Caco-2 (cell line): ENCODE measurements at regions not wholly inside any gene's neighbourhood (a gene's known extent, or its start where the extent isn't known, plus 50 kb on each side); places are given as distances from the start of the nearest gene placed in this dataset.

Source experiments
- BruUV-seq: library from RNA; stranded (reverse); fragments of 400-500 nt; replicated peaks from 2 replicates; lab custom pipeline; 2021; lab: Mats Ljungman, UMichigan
- CTCF ChIA-PET: fragments of 300-600 bp; sonication (Branson Sonifier 250); formaldehyde crosslinking; loops from one replicate; lab custom pipeline; 2022; ENCODE audit warnings: antibody characterized with exemption; lab: Charles Lee
- POLR2A ChIA-PET: fragments of 300-600 bp; sonication (Branson Sonifier 250); formaldehyde crosslinking; loops from one replicate; lab custom pipeline; 2022; ENCODE audit warnings: antibody characterized with exemption; lab: Charles Lee
- DNase-seq, 2 experiments: peaks; one replicate each; pipeline versions ENCODE4 v3.0.0 to v3.0.0-alpha.2; 2020 to 2022
- H3K27me3 ChIP-seq: replicated peaks from 2 replicates; pipeline ENCODE4 v1.6.0; 2011; ENCODE audit warnings: low read length; ENCODE audit not compliant: control insufficient read depth, insufficient read depth
- H3K36me3 ChIP-seq: 2 replicates; pipeline ENCODE4 v1.5.1; 2011; ENCODE audit warnings: low read length; ENCODE audit not compliant: control insufficient read depth, insufficient read depth
- H3K4me1 ChIP-seq: fragments of 250-450 bp; sonication (Bioruptor Pico); 2 replicates; pipeline ENCODE4 v1.5.1; 2020; ENCODE audit warnings: mild to moderate bottlenecking
- H3K4me3 ChIP-seq: 2 replicates; pipeline ENCODE4 v1.5.1; 2011; ENCODE audit warnings: low read depth, mild to moderate bottlenecking, control low read depth, low read length
- H3K9me3 ChIP-seq: fragments of 250-450 bp; sonication (Bioruptor Pico); 2 replicates; pipeline ENCODE4 v1.5.1; 2020; ENCODE audit warnings: mild to moderate bottlenecking, moderate library complexity
- H3K27ac Mint-ChIP-seq: one replicate; pipeline ENCODE4 v1.8.0; 2022; ENCODE audit warnings: mixed read lengths; ENCODE audit not compliant: unreplicated experiment
- H3K27me3 Mint-ChIP-seq: one replicate; pipeline ENCODE4 v1.8.0; 2022; ENCODE audit warnings: mixed read lengths; ENCODE audit not compliant: insufficient read depth, unreplicated experiment
- H3K36me3 Mint-ChIP-seq: one replicate; pipeline ENCODE4 v1.8.0; 2022; ENCODE audit warnings: mild to moderate bottlenecking, mixed read lengths; ENCODE audit not compliant: insufficient read depth, unreplicated experiment
- H3K4me1 Mint-ChIP-seq: one replicate; pipeline ENCODE4 v1.8.0; 2022; ENCODE audit warnings: low read depth, mixed read lengths; ENCODE audit not compliant: unreplicated experiment
- H3K4me3 Mint-ChIP-seq: one replicate; pipeline ENCODE4 v1.8.0; 2022; ENCODE audit warnings: mild to moderate bottlenecking, moderate library complexity, mixed read lengths; ENCODE audit not compliant: unreplicated experiment
- H3K9me3 Mint-ChIP-seq: one replicate; pipeline ENCODE4 v1.8.0; 2022; ENCODE audit warnings: mixed read lengths; ENCODE audit not compliant: unreplicated experiment
- CTCF ChIP-seq, 2 experiments: fragments of 200-600 bp in 1 of 2; IDR thresholded peaks; 1 replicate in 1 of 2; 2 replicates in 1 of 2; pipeline versions ENCODE4 v1.5.1 to v1.8.0; 2011 to 2022; ENCODE audit warnings: antibody characterized with exemption in 1 of 2, control low read depth in 1 of 2, inconsistent platforms in 1 of 2, low read depth in 1 of 2, low read length in 1 of 2, mild to moderate bottlenecking in 1 of 2, moderate library complexity in 1 of 2; ENCODE audit not compliant: insufficient read depth in 1 of 2, severe bottlenecking in 1 of 2, unreplicated experiment in 1 of 2
- intact Hi-C: fragments of 100-400 bp; cut with micrococcal nuclease; formaldehyde crosslinking; loops from one replicate; pipeline ENCODE4 v1.10.0; 2022; ENCODE audit not compliant: unreplicated experiment

- CTCF ChIA-PET, result no interaction called here
- no peaks in the 10 kb centered on the region for H3K36me3 Mint-ChIP-seq
- H3K27me3 Mint-ChIP-seq, result no peaks in the 10 kb centered on the region
- intact Hi-C loops, result no loop called here
- no peaks in the 10 kb centered on the region for H3K9me3 Mint-ChIP-seq
- no peak overlapping the region for H3K4me3 Mint-ChIP-seq
- H3K4me3 ChIP-seq, result no peak overlapping the region
- no peak for DNase-seq
- no peaks in the 10 kb centered on the region for H3K9me3 ChIP-seq
- TF ChIP-seq CTCF (IDR thresholded peaks at IDR 0.05; ENCODE audit: insufficient read depth in 1 of 2, low read depth in 1 of 2, low read length in 1 of 2, severe bottlenecking in 1 of 2, unreplicated experiment in 1 of 2), result no peak
- no peaks in the 10 kb centered on the region for H3K27me3 ChIP-seq
- POLR2A ChIA-PET, result no interaction called here
- H3K4me1 ChIP-seq, result no peaks in the 10 kb centered on the region
- no peaks in the 10 kb centered on the region for H3K36me3 ChIP-seq
- BruUV-seq, result no TSS peak
- peaks cover 6% of the 10 kb centered on the region for H3K4me1 Mint-ChIP-seq
- H3K27ac Mint-ChIP-seq, result no peak overlapping the region
Measured at GRCh38 chr12:60259225-60259624, 663.4 kb downstream of the SLC16A7 start.

- no TSS peak for BruUV-seq
Measured at GRCh38 chr12:60262378-60262777, 666.5 kb downstream of the SLC16A7 start.

DNA sequence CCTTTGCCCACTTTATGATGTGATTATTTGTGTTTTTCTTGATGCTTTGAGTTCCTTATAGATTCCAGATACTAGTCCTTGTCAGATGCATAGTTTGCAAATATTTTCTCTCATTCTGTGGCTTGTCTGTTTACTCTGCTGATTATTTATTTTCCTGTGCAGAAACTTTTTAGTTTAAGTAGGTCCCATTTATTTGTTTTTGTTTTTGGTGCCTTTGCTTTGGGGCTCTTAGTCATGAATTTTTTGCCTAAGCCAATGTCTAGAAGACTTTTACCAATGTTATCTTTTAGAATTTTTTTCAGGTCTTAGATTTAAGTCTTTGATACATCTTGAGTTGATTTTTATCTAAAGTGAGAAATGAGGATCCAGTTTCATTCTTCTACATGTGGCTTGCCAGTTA, 667.3 kb downstream of the SLC16A7 start:
- no peaks in the 10 kb centered on the region for H3K9me3 ChIP-seq
- no peaks in the 10 kb centered on the region for H3K9me3 Mint-ChIP-seq
- no peaks in the 10 kb centered on the region for H3K27me3 ChIP-seq
- H3K4me1 ChIP-seq, result peaks cover 17% of the 10 kb centered on the region; the same call in 1 of the 2 replicates
- H3K27me3 Mint-ChIP-seq, result no peaks in the 10 kb centered on the region
- H3K4me1 Mint-ChIP-seq, result no peaks in the 10 kb centered on the region
- intact Hi-C loops, result no loop called here
- H3K4me3 Mint-ChIP-seq, result no peak overlapping the region
- ChIA-PET POLR2A (no interaction called here), CTCF (no interaction called here)
- H3K36me3 Mint-ChIP-seq, result no peaks in the 10 kb centered on the region
- DNase-seq, result no peak
- TF ChIP-seq CTCF (IDR thresholded peaks at IDR 0.05; ENCODE audit: insufficient read depth in 1 of 2, low read depth in 1 of 2, low read length in 1 of 2, severe bottlenecking in 1 of 2, unreplicated experiment in 1 of 2), result no peak
- BruUV-seq, result no TSS peak
- no peak overlapping the region for H3K27ac Mint-ChIP-seq
- no peak overlapping the region for H3K4me3 ChIP-seq
- no peaks in the 10 kb centered on the region for H3K36me3 ChIP-seq

More at GRCh38 chr12:60262378-60262777, 666.5 kb downstream of the SLC16A7 start:
- H3K4me1 ChIP-seq, result peaks cover 12% of the 10 kb centered on the region; the same call in 1 of the 2 replicates
- no peaks in the 10 kb centered on the region for H3K9me3 ChIP-seq
- Mint-ChIP-seq H3K4me3 (no peak overlapping the region), H3K27me3 (no peaks in the 10 kb centered on the region), H3K4me1 (peaks cover 1% of the 10 kb centered on the region), H3K9me3 (no peaks in the 10 kb centered on the region), H3K36me3 (no peaks in the 10 kb centered on the region), H3K27ac (no peak overlapping the region)
- TF ChIP-seq CTCF (IDR thresholded peaks at IDR 0.05; ENCODE audit: insufficient read depth in 1 of 2, low read depth in 1 of 2, low read length in 1 of 2, severe bottlenecking in 1 of 2, unreplicated experiment in 1 of 2), result no peak
- no peak for DNase-seq
- H3K27me3 ChIP-seq, result no peaks in the 10 kb centered on the region
- no peak overlapping the region for H3K4me3 ChIP-seq
- intact Hi-C loops, result no loop called here
- no peaks in the 10 kb centered on the region for H3K36me3 ChIP-seq
- ChIA-PET POLR2A (no interaction called here), CTCF (no interaction called here)
